ENCODE measurements at regions not wholly inside any gene's neighbourhood (a gene's known extent, or its start where the extent isn't known, plus 50 kb on each side); places are given as distances from the start of the nearest gene placed in this dataset.

GRCh38 chr4:125682730-125683129, 368.0 kb downstream of the FAT4 start:
- no peaks in the 10 kb centered on the region for H3K27me3 Mint-ChIP-seq (ENCODE audit: low read depth, unreplicated experiment)

GRCh38 chr4:125688841-125689240, 374.1 kb downstream of the FAT4 start:
- Histone ChIP-seq H3K79me2 (ENCODE audit: insufficient read depth, low read length) (no peaks in the 10 kb centered on the region), H3K27me3 (ENCODE audit: insufficient read depth, low read length) (no peaks in the 10 kb centered on the region), H3K4me1 (ENCODE audit: insufficient read depth, low read length) (no peaks in the 10 kb centered on the region), H3K4me3 (ENCODE audit: insufficient read depth, low read depth, low read length) (no peak overlapping the region), H3K9me3 (ENCODE audit: insufficient read depth, low read depth, low read length) (no peaks in the 10 kb centered on the region), H3K4me2 (ENCODE audit: low read length) (no peak overlapping the region), H4K20me1 (ENCODE audit: insufficient read depth, low read length) (no peaks in the 10 kb centered on the region), H3K36me3 (ENCODE audit: insufficient read depth, low read length) (no peaks in the 10 kb centered on the region), H2AFZ (ENCODE audit: low read depth, low read length) (no peak overlapping the region), H3K27ac (ENCODE audit: low read depth, low read length) (no peak overlapping the region), H3K9ac (ENCODE audit: low read length) (no peak overlapping the region)
- no peak for DNase-seq (ENCODE audit: low read depth)
- TF ChIP-seq CTCF (IDR thresholded peaks at IDR 0.05; ENCODE audit: insufficient read depth, low read depth, low read length): no peak
- no peak for TF ChIP-seq EZH2 (IDR thresholded peaks at IDR 0.05; ENCODE audit: insufficient read depth, low read length)
- Mint-ChIP-seq H3K9me3 (ENCODE audit: unreplicated experiment) (peaks cover 3% of the 10 kb centered on the region), H3K4me1 (ENCODE audit: low read depth, unreplicated experiment) (peaks cover 6% of the 10 kb centered on the region), H3K27me3 (ENCODE audit: low read depth, unreplicated experiment) (no peaks in the 10 kb centered on the region), H3K4me3 (ENCODE audit: unreplicated experiment) (no peak overlapping the region), H3K36me3 (ENCODE audit: low read depth, unreplicated experiment) (no peaks in the 10 kb centered on the region), H3K27ac (ENCODE audit: unreplicated experiment) (no peak overlapping the region)
- FAIRE-seq: no peak

More at GRCh38 chr4:125682730-125683129, 368.0 kb downstream of the FAT4 start:
- H3K36me3 Mint-ChIP-seq (ENCODE audit: low read depth, unreplicated experiment): no peaks in the 10 kb centered on the region
- Histone ChIP-seq H3K9ac (ENCODE audit: low read length) (no peak overlapping the region), H3K4me2 (ENCODE audit: low read length) (no peak overlapping the region), H3K36me3 (ENCODE audit: insufficient read depth, low read length) (no peaks in the 10 kb centered on the region), H4K20me1 (ENCODE audit: insufficient read depth, low read length) (no peaks in the 10 kb centered on the region), H2AFZ (ENCODE audit: low read depth, low read length) (no peak overlapping the region), H3K27ac (ENCODE audit: low read depth, low read length) (no peak overlapping the region), H3K9me3 (ENCODE audit: insufficient read depth, low read depth, low read length) (no peaks in the 10 kb centered on the region), H3K4me3 (ENCODE audit: insufficient read depth, low read depth, low read length) (no peak overlapping the region), H3K27me3 (ENCODE audit: insufficient read depth, low read length) (no peaks in the 10 kb centered on the region), H3K79me2 (ENCODE audit: insufficient read depth, low read length) (no peaks in the 10 kb centered on the region), H3K4me1 (ENCODE audit: insufficient read depth, low read length) (no peaks in the 10 kb centered on the region)
- H3K4me1 Mint-ChIP-seq (ENCODE audit: low read depth, unreplicated experiment): no peaks in the 10 kb centered on the region
- peaks cover 3% of the 10 kb centered on the region for H3K9me3 Mint-ChIP-seq (ENCODE audit: unreplicated experiment)
- no peak overlapping the region for H3K4me3 Mint-ChIP-seq (ENCODE audit: unreplicated experiment)
- FAIRE-seq (no peak), DNase-seq (ENCODE audit: low read depth) (no peak)
- no peak overlapping the region for H3K27ac Mint-ChIP-seq (ENCODE audit: unreplicated experiment)
- TF ChIP-seq EZH2 (IDR thresholded peaks at IDR 0.05; ENCODE audit: insufficient read depth, low read length) (no peak), CTCF (IDR thresholded peaks at IDR 0.05; ENCODE audit: insufficient read depth, low read depth, low read length) (no peak)

GRCh38 chr4:125689805-125690204, 375.1 kb downstream of the FAT4 start:
- Mint-ChIP-seq H3K27me3 (ENCODE audit: low read depth, unreplicated experiment) (no peaks in the 10 kb centered on the region), H3K4me3 (ENCODE audit: unreplicated experiment) (no peak overlapping the region), H3K9me3 (ENCODE audit: unreplicated experiment) (peaks cover 3% of the 10 kb centered on the region), H3K4me1 (ENCODE audit: low read depth, unreplicated experiment) (peaks cover 6% of the 10 kb centered on the region), H3K27ac (ENCODE audit: unreplicated experiment) (no peak overlapping the region), H3K36me3 (ENCODE audit: low read depth, unreplicated experiment) (no peaks in the 10 kb centered on the region)
- Histone ChIP-seq H3K9me3 (ENCODE audit: insufficient read depth, low read depth, low read length) (no peaks in the 10 kb centered on the region), H3K4me1 (ENCODE audit: insufficient read depth, low read length) (no peaks in the 10 kb centered on the region), H3K27ac (ENCODE audit: low read depth, low read length) (no peak overlapping the region), H3K79me2 (ENCODE audit: insufficient read depth, low read length) (no peaks in the 10 kb centered on the region), H2AFZ (ENCODE audit: low read depth, low read length) (no peak overlapping the region), H3K4me3 (ENCODE audit: insufficient read depth, low read depth, low read length) (no peak overlapping the region), H3K36me3 (ENCODE audit: insufficient read depth, low read length) (no peaks in the 10 kb centered on the region), H4K20me1 (ENCODE audit: insufficient read depth, low read length) (no peaks in the 10 kb centered on the region), H3K4me2 (ENCODE audit: low read length) (no peak overlapping the region), H3K27me3 (ENCODE audit: insufficient read depth, low read length) (no peaks in the 10 kb centered on the region), H3K9ac (ENCODE audit: low read length) (no peak overlapping the region)
- FAIRE-seq (no peak), DNase-seq (ENCODE audit: low read depth) (no peak)
- no peak for TF ChIP-seq EZH2 (IDR thresholded peaks at IDR 0.05; ENCODE audit: insufficient read depth, low read length)
- no peak for TF ChIP-seq CTCF (IDR thresholded peaks at IDR 0.05; ENCODE audit: insufficient read depth, low read depth, low read length)
